ENCODE measurements at regions not wholly inside any gene's neighbourhood (a gene's known extent, or its start where the extent isn't known, plus 50 kb on each side); places are given as distances from the start of the nearest gene placed in this dataset.

- Histone ChIP-seq H3K79me2 (ENCODE audit: insufficient read depth, low read depth) (no peaks in the 10 kb centered on the region), H3K27ac (no peak overlapping the region), H3K9ac (no peak overlapping the region), H3K4me1 (ENCODE audit: low read depth, poor library complexity, severe bottlenecking) (peaks cover 7% of the 10 kb centered on the region), H3K36me3 (ENCODE audit: insufficient read depth) (no peaks in the 10 kb centered on the region), H2AFZ (ENCODE audit: low read depth) (no peak overlapping the region), H3K4me3 (IDR thresholded peaks at IDR 0.05; ENCODE audit: insufficient read depth, low read depth, low read length) (no peak overlapping the region), H3K27me3 (ENCODE audit: insufficient read depth, low read depth) (no peaks in the 10 kb centered on the region), H3K4me2 (no peak overlapping the region), H4K20me1 (ENCODE audit: insufficient read depth) (no peaks in the 10 kb centered on the region)
- TF ChIP-seq CTCF (conservative IDR thresholded peaks at IDR 0.05; ENCODE audit: low read depth, low read length), result no peak
Observed at GRCh38 chr6:163739408-163739725, 324.8 kb downstream of the QKI start.

GRCh38 chr6:163738725-163739407, 324.3 kb downstream of the QKI start:
- H3K9ac ChIP-seq, result no peak overlapping the region
- H3K79me2 ChIP-seq (ENCODE audit: insufficient read depth, low read depth), result no peaks in the 10 kb centered on the region
- H3K27me3 ChIP-seq (ENCODE audit: insufficient read depth, low read depth), result no peaks in the 10 kb centered on the region
- H3K4me1 ChIP-seq (ENCODE audit: low read depth, poor library complexity, severe bottlenecking), result peaks cover 7% of the 10 kb centered on the region
- no peaks in the 10 kb centered on the region for H3K36me3 ChIP-seq (ENCODE audit: insufficient read depth)
- H3K27ac ChIP-seq, result no peak overlapping the region
- TF ChIP-seq CTCF (conservative IDR thresholded peaks at IDR 0.05; ENCODE audit: low read depth, low read length), result no peak
- no peak overlapping the region for H3K4me2 ChIP-seq
- H2AFZ ChIP-seq (ENCODE audit: low read depth), result no peak overlapping the region
- H3K4me3 ChIP-seq (IDR thresholded peaks at IDR 0.05; ENCODE audit: insufficient read depth, low read depth, low read length), result no peak overlapping the region
- no peaks in the 10 kb centered on the region for H4K20me1 ChIP-seq (ENCODE audit: insufficient read depth)

- H3K9ac ChIP-seq, result no peak overlapping the region
- H2AFZ ChIP-seq (ENCODE audit: low read depth), result no peak overlapping the region
- H3K27ac ChIP-seq, result no peak overlapping the region
- H4K20me1 ChIP-seq (ENCODE audit: insufficient read depth), result no peaks in the 10 kb centered on the region
- H3K36me3 ChIP-seq (ENCODE audit: insufficient read depth), result no peaks in the 10 kb centered on the region
- no peak overlapping the region for H3K4me2 ChIP-seq
- H3K79me2 ChIP-seq (ENCODE audit: insufficient read depth, low read depth), result no peaks in the 10 kb centered on the region
- H3K4me1 ChIP-seq (ENCODE audit: low read depth, poor library complexity, severe bottlenecking), result peaks cover 7% of the 10 kb centered on the region
- no peaks in the 10 kb centered on the region for H3K27me3 ChIP-seq (ENCODE audit: insufficient read depth, low read depth)
- H3K4me3 ChIP-seq (IDR thresholded peaks at IDR 0.05; ENCODE audit: insufficient read depth, low read depth, low read length), result no peak overlapping the region
- TF ChIP-seq CTCF (conservative IDR thresholded peaks at IDR 0.05; ENCODE audit: low read depth, low read length), result no peak
Observed at GRCh38 chr6:163738304-163738703, 323.8 kb downstream of the QKI start.

- Histone ChIP-seq H4K20me1 (ENCODE audit: insufficient read depth) (no peaks in the 10 kb centered on the region), H3K4me2 (no peak overlapping the region), H2AFZ (ENCODE audit: low read depth) (no peak overlapping the region), H3K27ac (no peak overlapping the region), H3K4me1 (ENCODE audit: low read depth, poor library complexity, severe bottlenecking) (peaks cover 7% of the 10 kb centered on the region), H3K4me3 (IDR thresholded peaks at IDR 0.05; ENCODE audit: insufficient read depth, low read depth, low read length) (no peak overlapping the region), H3K36me3 (ENCODE audit: insufficient read depth) (no peaks in the 10 kb centered on the region), H3K79me2 (ENCODE audit: insufficient read depth, low read depth) (no peaks in the 10 kb centered on the region), H3K9ac (no peak overlapping the region), H3K27me3 (ENCODE audit: insufficient read depth, low read depth) (no peaks in the 10 kb centered on the region)
- no peak for TF ChIP-seq CTCF (conservative IDR thresholded peaks at IDR 0.05; ENCODE audit: low read depth, low read length)
Observed at GRCh38 chr6:163735076-163735475, 320.6 kb downstream of the QKI start.
